Right lobe of liver (tissue), 6 donors: ENCODE measurements at regions not wholly inside any gene's neighbourhood (a gene's known extent, or its start where the extent isn't known, plus 50 kb on each side); places are given as distances from the start of the nearest gene placed in this dataset.

Experiments
- ATAC-seq, 4 donors: fragments of 200-7000 bp; cut with Tn5 transposase; one replicate each; pipeline ENCODE4 v1.9.1; 2020; ENCODE audit warnings: mild to moderate bottlenecking in 4 of 4, moderate library complexity in 4 of 4
- DNase-seq, 3 donors: peaks; one replicate each; pipeline ENCODE4 v3.0.0-alpha.2; 2020
- H3K27ac ChIP-seq, 3 donors: fragments of 200-600 bp; one replicate each; pipeline ENCODE4 v1.8.0; 2022
- H3K27me3 ChIP-seq, 2 donors: fragments of 200-600 bp; one replicate each; pipeline ENCODE4 v1.8.0; 2022
- H3K36me3 ChIP-seq, 4 donors: fragments of 200-600 bp; sonication (generic) in 1 of 4; one replicate each; pipeline versions ENCODE4 v1.5.1 to v1.8.0; 2017 to 2022; ENCODE audit warnings: control low read depth in 1 of 4
- H3K4me1 ChIP-seq, 4 donors: fragments of 200-600 bp; sonication (generic) in 1 of 4; one replicate each; pipeline versions ENCODE4 v1.5.1 to v1.8.0; 2017 to 2022; ENCODE audit warnings: control low read depth in 1 of 4
- H3K4me3 ChIP-seq, 3 donors: fragments of 200-600 bp; one replicate each; pipeline ENCODE4 v1.8.0; 2022
- H3K9me3 ChIP-seq, 4 donors: fragments of 200-600 bp; sonication (generic) in 1 of 4; one replicate each; pipeline versions ENCODE4 v1.5.1 to v1.8.0; 2017 to 2022; ENCODE audit warnings: control low read depth in 1 of 4
- POLR2A ChIP-seq: fragments of 450-650 bp; IDR thresholded peaks from one replicate; pipeline ENCODE4 v1.6.1; 2017; ENCODE audit warnings: antibody characterized with exemption, mild to moderate bottlenecking
- WGBS: methylation state at CpG from one replicate; pipeline ENCODE4 v1.1.6; 2018; ENCODE audit warnings: low coverage, low lambda C conversion rate; ENCODE audit not compliant: insufficient coverage; ENCODE audit errors: missing lambda C conversion rate; 5-methylcytosine and 5-hydroxymethylcytosine counted together
- intact Hi-C, 2 donors: fragments of 100-400 bp; cut with DNase I; formaldehyde crosslinking; loops; one replicate each; pipeline versions ENCODE4 v1.11.2 to v1.14.1; 2022
- TF ChIP-seq, protein P1 (sequence below), 4 donors: fragments of 200-600 bp in 3 of 4; fragments of 450-650 bp in 1 of 4; IDR thresholded peaks; one replicate each; pipeline versions ENCODE4 v1.5.1 to v1.8.0; 2016 to 2022; ENCODE audit warnings: antibody characterized with exemption in 4 of 4, mild to moderate bottlenecking in 2 of 4
- donor health status: DM: no; HTN: yes; CAD: no.
- donor health status: DM: no; HTN: no; CAD: no.
- donor health status: DM: no; HTN: no; CAD: no.
- donor health status: DM: no; HTN: yes; CAD: no.
- donor health status: DM: no; HTN: yes; CAD: no.

DNA sequence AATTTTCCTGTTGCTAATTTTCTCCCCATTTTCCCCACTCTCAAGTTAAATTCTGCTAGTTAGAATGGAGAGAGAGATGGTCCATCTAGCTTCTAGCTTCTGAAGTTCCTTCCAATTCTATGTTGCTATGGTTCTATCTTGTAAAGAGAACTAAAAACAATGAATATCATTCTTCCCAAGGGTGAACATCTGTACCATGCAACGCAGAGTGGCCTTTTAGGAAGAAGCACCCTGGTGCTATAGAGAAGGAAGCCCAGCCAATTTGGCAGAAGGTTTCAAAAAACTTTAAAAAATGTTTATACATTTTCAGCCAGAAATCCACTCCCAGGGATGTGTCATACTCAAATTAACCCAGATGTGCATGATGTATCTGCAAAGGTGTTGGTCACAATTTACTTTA lies 149.1 kb downstream of the SEMA6D start:
- no peaks in the 10 kb centered on the region for H3K36me3 ChIP-seq
- H3K9me3 ChIP-seq = no peaks in the 10 kb centered on the region
- no peak for DNase-seq
- no peak overlapping the region for H3K4me3 ChIP-seq
- TF ChIP-seq, protein P1, sequence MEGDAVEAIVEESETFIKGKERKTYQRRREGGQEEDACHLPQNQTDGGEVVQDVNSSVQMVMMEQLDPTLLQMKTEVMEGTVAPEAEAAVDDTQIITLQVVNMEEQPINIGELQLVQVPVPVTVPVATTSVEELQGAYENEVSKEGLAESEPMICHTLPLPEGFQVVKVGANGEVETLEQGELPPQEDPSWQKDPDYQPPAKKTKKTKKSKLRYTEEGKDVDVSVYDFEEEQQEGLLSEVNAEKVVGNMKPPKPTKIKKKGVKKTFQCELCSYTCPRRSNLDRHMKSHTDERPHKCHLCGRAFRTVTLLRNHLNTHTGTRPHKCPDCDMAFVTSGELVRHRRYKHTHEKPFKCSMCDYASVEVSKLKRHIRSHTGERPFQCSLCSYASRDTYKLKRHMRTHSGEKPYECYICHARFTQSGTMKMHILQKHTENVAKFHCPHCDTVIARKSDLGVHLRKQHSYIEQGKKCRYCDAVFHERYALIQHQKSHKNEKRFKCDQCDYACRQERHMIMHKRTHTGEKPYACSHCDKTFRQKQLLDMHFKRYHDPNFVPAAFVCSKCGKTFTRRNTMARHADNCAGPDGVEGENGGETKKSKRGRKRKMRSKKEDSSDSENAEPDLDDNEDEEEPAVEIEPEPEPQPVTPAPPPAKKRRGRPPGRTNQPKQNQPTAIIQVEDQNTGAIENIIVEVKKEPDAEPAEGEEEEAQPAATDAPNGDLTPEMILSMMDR (IDR thresholded peaks at IDR 0.05) = no peak
- TF ChIP-seq POLR2A = no peak
- 67% methylated on average over 1 of the region's 1 CpG for WGBS
- no peak for ATAC-seq
- H3K4me1 ChIP-seq = no peaks in the 10 kb centered on the region
- H3K27me3 ChIP-seq = no peaks in the 10 kb centered on the region
- no peak overlapping the region for H3K27ac ChIP-seq
- intact Hi-C loops = no loop called here

DNA sequence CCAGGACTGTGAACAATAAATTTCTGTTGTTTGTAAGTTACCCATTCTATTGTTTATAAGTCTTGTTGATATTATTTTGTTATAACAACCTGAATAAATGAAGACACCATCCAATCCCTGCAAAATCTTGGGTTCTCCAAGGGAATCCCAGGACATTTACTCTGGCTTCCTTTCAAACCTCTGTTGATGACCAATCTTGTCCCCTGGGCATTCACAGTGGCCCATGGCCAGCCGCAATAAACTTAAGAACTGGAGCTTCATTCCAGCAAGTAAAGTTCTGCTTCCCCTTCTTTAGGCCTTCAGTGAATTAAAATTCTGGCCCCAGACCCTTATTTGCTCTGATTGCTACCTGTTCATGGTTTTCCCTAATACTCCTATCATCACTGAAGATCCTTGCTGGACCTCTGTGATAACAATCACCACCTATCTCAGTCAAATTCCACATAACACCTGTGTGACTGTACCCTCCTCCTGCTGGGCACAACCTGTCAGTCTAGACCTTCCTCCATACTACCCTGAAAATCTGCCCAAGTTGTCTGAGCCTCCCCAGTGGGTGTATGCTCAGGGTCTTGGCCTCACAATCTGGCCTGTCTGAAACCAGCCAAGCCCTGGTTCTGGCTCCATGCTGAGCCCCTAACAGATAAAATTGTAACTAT lies 153.1 kb downstream of the SEMA6D start:
- no peaks in the 10 kb centered on the region for H3K36me3 ChIP-seq
- DNase-seq = no peak
- no peaks in the 10 kb centered on the region for H3K4me1 ChIP-seq
- H3K4me3 ChIP-seq = no peak overlapping the region
- ATAC-seq = no peak
- TF ChIP-seq, protein P1 (IDR thresholded peaks at IDR 0.05) = no peak
- no peak for TF ChIP-seq POLR2A
- H3K9me3 ChIP-seq = no peaks in the 10 kb centered on the region
- no peaks in the 10 kb centered on the region for H3K27me3 ChIP-seq
- no CpG with 5 or more reads among the region's 1 CpG for WGBS
- intact Hi-C loops = no loop called here
- no peak overlapping the region for H3K27ac ChIP-seq

DNA sequence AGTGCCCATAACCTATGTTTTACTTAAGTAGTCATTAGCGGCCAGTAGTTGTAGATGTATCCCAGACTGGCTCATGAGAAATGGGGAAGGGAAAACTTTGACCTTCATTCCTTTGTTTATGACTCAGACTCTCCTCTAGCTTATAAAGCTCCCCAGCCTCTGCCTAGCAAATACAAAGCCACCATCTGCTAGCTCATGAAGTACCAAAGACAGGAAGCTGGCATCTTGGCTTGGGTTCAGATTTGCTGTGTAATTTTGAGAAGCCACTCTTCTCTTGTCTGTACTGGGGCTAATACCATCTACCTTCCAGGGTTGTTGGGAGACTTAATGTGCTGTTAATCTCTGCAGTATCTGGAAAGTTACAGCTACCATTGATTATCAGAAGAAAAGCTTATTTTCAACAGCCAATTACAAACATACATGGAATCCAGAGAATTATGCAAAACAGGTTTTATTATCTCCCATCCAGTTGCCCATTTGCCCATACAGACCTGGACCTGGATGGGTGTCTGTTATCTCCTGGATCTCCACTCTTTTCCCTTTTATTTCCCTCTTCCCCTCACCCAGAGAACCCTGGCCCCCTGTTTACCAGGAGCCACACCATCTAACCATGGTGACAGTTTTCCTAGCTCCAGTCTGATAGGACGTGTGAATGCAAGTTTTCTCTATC lies 153.8 kb downstream of the SEMA6D start:
- 25% methylated on average over 1 of the region's 2 CpGs for WGBS
- no peaks in the 10 kb centered on the region for H3K9me3 ChIP-seq
- no peaks in the 10 kb centered on the region for H3K4me1 ChIP-seq
- no peak for DNase-seq
- H3K27me3 ChIP-seq = no peaks in the 10 kb centered on the region
- no peak for TF ChIP-seq POLR2A
- TF ChIP-seq, protein P1 (IDR thresholded peaks at IDR 0.05) = no peak
- no peak overlapping the region for H3K27ac ChIP-seq
- ATAC-seq = no peak
- H3K4me3 ChIP-seq = no peak overlapping the region
- H3K36me3 ChIP-seq = no peaks in the 10 kb centered on the region
- intact Hi-C loops = no loop called here

DNA sequence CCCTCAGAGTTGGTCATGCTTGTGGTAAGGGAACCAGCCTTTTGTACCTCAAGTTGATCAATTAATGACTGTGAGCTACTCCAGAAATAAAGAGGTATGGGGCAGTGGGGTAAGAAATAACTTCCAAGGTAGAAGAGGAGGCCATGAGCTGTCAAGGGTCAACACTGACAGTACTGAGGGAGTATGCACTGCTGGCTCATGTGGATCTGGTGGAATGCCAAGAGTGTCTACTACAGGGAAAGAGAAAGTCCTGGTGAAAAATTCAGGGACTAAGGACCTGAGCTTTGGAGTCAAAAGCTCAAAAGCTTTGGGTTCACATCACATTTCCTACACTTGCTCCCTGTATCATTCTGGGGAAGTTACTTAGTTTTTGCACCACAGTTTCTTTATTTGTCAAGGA lies 154.9 kb downstream of the SEMA6D start:
- Histone ChIP-seq H3K4me1 (no peaks in the 10 kb centered on the region), H3K36me3 (no peaks in the 10 kb centered on the region), H3K27ac (no peak overlapping the region), H3K4me3 (no peak overlapping the region), H3K9me3 (no peaks in the 10 kb centered on the region), H3K27me3 (no peaks in the 10 kb centered on the region)
- ATAC-seq (no peak), DNase-seq (no peak)
- TF ChIP-seq POLR2A = no peak
- TF ChIP-seq, protein P1 (IDR thresholded peaks at IDR 0.05) = no peak
- intact Hi-C loops = no loop called here
